Peyer's patch (tissue), 4 donors: ENCODE measurements at regions not wholly inside any gene's neighbourhood (a gene's known extent, or its start where the extent isn't known, plus 50 kb on each side); places are given as distances from the start of the nearest gene placed in this dataset.

ENCODE experiments used
- CTCF ChIP-seq, 6 experiments: fragments of 450-650 bp in 4 of 6; fragments of 200-600 bp in 2 of 6; sonication (generic) in 1 of 6; IDR thresholded peaks; one replicate each; pipeline ENCODE4 v1.5.1; 2017 to 2019; ENCODE audit warnings: antibody characterized with exemption in 6 of 6, mild to moderate bottlenecking in 3 of 6, moderate library complexity in 1 of 6
- POLR2A ChIP-seq, 2 donors: fragments of 450-650 bp; IDR thresholded peaks; one replicate each; pipeline ENCODE4 v1.5.1; 2017; ENCODE audit warnings: antibody characterized with exemption in 2 of 2, mild to moderate bottlenecking in 2 of 2, moderate library complexity in 2 of 2

GRCh38 chr10:78349911-78350663 is 316.4 kb downstream of the RPS24 start:
- no peak for TF ChIP-seq CTCF (IDR thresholded peaks at IDR 0.05)
- no peak for TF ChIP-seq POLR2A (IDR thresholded peaks at IDR 0.05)
